HepG2 (cell line): ENCODE measurements at regions not wholly inside any gene's neighbourhood (a gene's known extent, or its start where the extent isn't known, plus 50 kb on each side); places are given as distances from the start of the nearest gene placed in this dataset.
A peak's percentile ranks its signal among the peaks of the same experiment; 100 is the strongest.

ENCODE experiments used
- ATAC-seq: fragments of 200-7000 bp; cut with Tn5 transposase; 3 replicates; pipeline ENCODE4 v1.9.1; 2020; ENCODE audit warnings: mild to moderate bottlenecking, moderate library complexity
- BruUV-seq: library from RNA; stranded (reverse); fragments of 400-500 nt; replicated peaks from 2 replicates; lab custom pipeline; 2021; lab: Mats Ljungman, UMichigan
- CTCF ChIA-PET: fragments of 300-600 bp; formaldehyde crosslinking; extraction: SDS; loops from one replicate; lab custom pipeline; 2021; ENCODE audit warnings: low total read pairs, inconsistent platforms, low intra/inter-chr PET ratio; lab: Yijun Ruan, JAX
- POLR2A ChIA-PET: fragments of 350-600 bp; sonication (Branson Sonifier 250); formaldehyde crosslinking; loops from one replicate; lab custom pipeline; 2020; ENCODE audit warnings: antibody characterized with exemption, inconsistent platforms; lab: Yijun Ruan, JAX
- DNase-seq: peaks from one replicate; pipeline ENCODE4 v3.0.0-alpha.2; 2015; ENCODE audit warnings: low spot score
- FAIRE-seq: peaks from 3 replicates; lab custom pipeline; 2011; peaks lifted over from hg19 to GRCh38; lab: Jason Lieb, UNC
- H2AFZ ChIP-seq: one replicate; pipeline ENCODE4 v1.6.1; 2011; ENCODE audit warnings: low read length, inconsistent platforms
- H3K27ac ChIP-seq: fragments of 300-600 bp; 3 replicates; pipeline ENCODE4 v1.8.0; 2011; ENCODE audit warnings: mixed run types, mild to moderate bottlenecking, mixed read lengths, low read length, inconsistent platforms; ENCODE audit not compliant: insufficient read depth; ENCODE audit errors: extremely low read length
- H3K27me3 ChIP-seq, 2 experiments: fragments of 200-600 bp in 1 of 2; 2 replicates in 1 of 2; 3 replicates in 1 of 2; pipeline versions ENCODE4 v1.6.0 to v1.8.0; 2011; ENCODE audit warnings: low read length in 2 of 2, mild to moderate bottlenecking in 2 of 2, moderate library complexity in 2 of 2, inconsistent platforms in 1 of 2; ENCODE audit not compliant: insufficient read depth in 2 of 2, control insufficient read depth in 1 of 2
- H3K36me3 ChIP-seq, 2 experiments: fragments of 200-600 bp in 1 of 2; replicated peaks in 1 of 2; 2 replicates in 1 of 2; 3 replicates in 1 of 2; pipeline versions ENCODE4 v1.5.1 to v1.8.0; 2011; ENCODE audit warnings: low read length in 2 of 2, inconsistent platforms in 1 of 2; ENCODE audit not compliant: insufficient read depth in 2 of 2, control insufficient read depth in 1 of 2
- H3K4me1 ChIP-seq: 2 replicates; pipeline ENCODE4 v1.5.1; 2012; ENCODE audit warnings: low read length, inconsistent platforms; ENCODE audit not compliant: insufficient read depth
- H3K4me2 ChIP-seq: 2 replicates; pipeline ENCODE4 v1.6.0; 2011; ENCODE audit warnings: low read depth, low read length, inconsistent platforms
- H3K4me3 ChIP-seq, 3 experiments: fragments of 200-600 bp in 1 of 3; sonication (generic), shearing (Covaris generic) in 1 of 3; replicated peaks in 1 of 3; 2 replicates each; pipeline ENCODE4 v1.5.1; 2011 to 2016; ENCODE audit warnings: low read length in 3 of 3, inconsistent platforms in 2 of 3, low read depth in 2 of 3, mild to moderate bottlenecking in 2 of 3, control low read depth in 1 of 3, mixed read lengths in 1 of 3; ENCODE audit not compliant: insufficient read depth in 1 of 3
- H3K79me2 ChIP-seq: one replicate; pipeline ENCODE4 v1.6.1; 2011; ENCODE audit warnings: low read length, inconsistent platforms; ENCODE audit not compliant: insufficient read depth
- H3K9ac ChIP-seq: 2 replicates; pipeline ENCODE4 v1.6.0; 2011; ENCODE audit warnings: mild to moderate bottlenecking, low read depth, low read length, inconsistent platforms; ENCODE audit not compliant: insufficient read depth
- H3K9me3 ChIP-seq: 2 replicates; pipeline ENCODE4 v1.5.1; 2012; ENCODE audit warnings: mild to moderate bottlenecking, low read length
- H4K20me1 ChIP-seq: 2 replicates; pipeline ENCODE4 v1.6.0; 2011; ENCODE audit warnings: inconsistent platforms, mild to moderate bottlenecking, low read length, moderate library complexity; ENCODE audit not compliant: insufficient read depth
- ARNT2 ChIP-seq: sonication (generic); formaldehyde crosslinking; IDR thresholded peaks from 2 replicates; pipeline ENCODE4 v1.8.0; 2022; ENCODE audit warnings: mild to moderate bottlenecking, low read depth, missing genetic modification reagents, moderate library complexity
- CHD2 ChIP-seq: IDR thresholded peaks from 2 replicates; pipeline ENCODE4 v1.6.1; 2011; ENCODE audit warnings: low read depth, low read length, improper control_type of control experiment
- FOXM1 ChIP-seq: sonication (generic); formaldehyde crosslinking; IDR thresholded peaks from 2 replicates; pipeline ENCODE4 v1.5.0; 2020; ENCODE audit warnings: missing genetic modification reagents
- MAFF ChIP-seq: IDR thresholded peaks from 2 replicates; pipeline ENCODE4 v1.6.1; 2011; ENCODE audit warnings: low read depth, low read length, improper control_type of control experiment
- MAFK ChIP-seq, 2 experiments: IDR thresholded peaks in 1 of 2; conservative IDR thresholded peaks in 1 of 2; 2 replicates each; pipeline ENCODE4 v1.6.1; 2011; ENCODE audit warnings: improper control_type of control experiment in 2 of 2, low read length in 2 of 2
- MLX ChIP-seq: IDR thresholded peaks from 2 replicates; pipeline ENCODE4 v1.6.1; 2016
- NKX3-1 ChIP-seq: sonication (generic); formaldehyde crosslinking; IDR thresholded peaks from 2 replicates; pipeline ENCODE4 v1.5.0; 2020; ENCODE audit warnings: missing genetic modification reagents
- NR3C1 ChIP-seq: sonication (generic); formaldehyde crosslinking; IDR thresholded peaks from 2 replicates; pipeline ENCODE4 v1.4.0; 2020; ENCODE audit warnings: missing genetic modification reagents
- RXRA ChIP-seq: sonication (generic); formaldehyde crosslinking; IDR thresholded peaks from 2 replicates; pipeline ENCODE4 v1.5.1; 2020; ENCODE audit warnings: missing genetic modification reagents
- TARDBP ChIP-seq: sonication (generic); formaldehyde crosslinking; IDR thresholded peaks from 2 replicates; pipeline ENCODE4 v1.8.0; 2022; ENCODE audit warnings: mild to moderate bottlenecking, missing genetic modification reagents
- THAP11 ChIP-seq: IDR thresholded peaks from 2 replicates; pipeline ENCODE4 v1.6.1; 2016; ENCODE audit warnings: missing biosample characterization, missing genetic modification reagents
- ZNF253 ChIP-seq: sonication (generic); formaldehyde crosslinking; IDR thresholded peaks from 2 replicates; pipeline ENCODE4 v1.8.0; 2022; ENCODE audit warnings: mild to moderate bottlenecking, missing genetic modification reagents, borderline replicate concordance
- WGBS: methylation state at CpG from one replicate; pipeline ENCODE4 v1.1.6; 2017; ENCODE audit warnings: low lambda C conversion rate; 5-methylcytosine and 5-hydroxymethylcytosine counted together
- in situ Hi-C: cut with HindIII; loops from 2 replicates; pipeline ENCODE4 v1.10.0; 2017; ENCODE audit warnings: low pct_unique_long_range_greater_than_20kb; ENCODE audit not compliant: extremely low pct_ligation_motif_present
- intact Hi-C: fragments of 100-400 bp; cut with micrococcal nuclease; formaldehyde crosslinking; loops from one replicate; pipeline ENCODE4 v1.10.0; 2022; ENCODE audit not compliant: unreplicated experiment

- no peaks in the 10 kb centered on the region for H3K4me1 ChIP-seq
- no peaks in the 10 kb centered on the region for H3K9me3 ChIP-seq
- WGBS: 29% methylated on average over 10 of the region's 10 CpGs
- no peak overlapping the region for H2AFZ ChIP-seq
- no peak overlapping the region for H3K27ac ChIP-seq
- TF ChIP-seq MLX (CRISPR knock-in tag): no peak
- no peak for TF ChIP-seq NKX3-1 (CRISPR knock-in tag)
- TF ChIP-seq CHD2: no peak
- TF ChIP-seq RXRA (CRISPR knock-in tag): no peak
- TF ChIP-seq ARNT2 (CRISPR knock-in tag): no peak
- no peak for TF ChIP-seq TARDBP (CRISPR knock-in tag)
- peak; percentile 49 to 76 for TF ChIP-seq MAFK (conservative IDR thresholded peaks at IDR 0.05 in 1 of 2, IDR thresholded peaks at IDR 0.05 in 1 of 2; ENCODE audit: low read length in 2 of 2)
- TF ChIP-seq FOXM1 (CRISPR knock-in tag): no peak
- no peak for TF ChIP-seq NR3C1 (CRISPR knock-in tag)
- peak; percentile 43 for TF ChIP-seq MAFF
- TF ChIP-seq THAP11 (CRISPR knock-in tag): no peak
- no peak for TF ChIP-seq ZNF253 (CRISPR knock-in tag)
- BruUV-seq: no TSS peak
- no peak overlapping the region for H3K4me2 ChIP-seq
- H3K79me2 ChIP-seq: no peaks in the 10 kb centered on the region
- H3K36me3 ChIP-seq: no peaks in the 10 kb centered on the region
- no peaks in the 10 kb centered on the region for H4K20me1 ChIP-seq
- no peak for FAIRE-seq
- ChIA-PET POLR2A (no interaction called here), CTCF (no interaction called here)
- no peak for ATAC-seq
- intact Hi-C loops (no loop called here), in situ Hi-C loops (no loop called here)
- H3K9ac ChIP-seq: no peak overlapping the region
- H3K4me3 ChIP-seq: no peak overlapping the region
- H3K27me3 ChIP-seq: peaks cover 1 to 9% of the 10 kb centered on the region in 2 experiments; a peak in 3 of 5 replicates
- DNase-seq: no peak
Observed at GRCh38 chr15:29468899-29469298, 199.3 kb upstream of the NSMCE3 start.
